GM18909 (cell line): ENCODE measurements at regions not wholly inside any gene's neighbourhood (a gene's known extent, or its start where the extent isn't known, plus 50 kb on each side); places are given as distances from the start of the nearest gene placed in this dataset.
"Not testable (repeated sequence)": the region's sequence is repeated elsewhere in the genome, so short reads cannot be mapped to it uniquely, and the experiment has no call there.

Experiments
- ATAC-seq: cut with Tn5 transposase; IDR thresholded peaks from one replicate; pipeline ENCODE4 v1.9.1; 2021; ENCODE audit warnings: mild to moderate bottlenecking; ENCODE audit not compliant: unreplicated experiment, poor library complexity

GRCh38 chr14:49160983-49161382 is 425.2 kb downstream of the RPS29 start:
- ATAC-seq = no peak

DNA sequence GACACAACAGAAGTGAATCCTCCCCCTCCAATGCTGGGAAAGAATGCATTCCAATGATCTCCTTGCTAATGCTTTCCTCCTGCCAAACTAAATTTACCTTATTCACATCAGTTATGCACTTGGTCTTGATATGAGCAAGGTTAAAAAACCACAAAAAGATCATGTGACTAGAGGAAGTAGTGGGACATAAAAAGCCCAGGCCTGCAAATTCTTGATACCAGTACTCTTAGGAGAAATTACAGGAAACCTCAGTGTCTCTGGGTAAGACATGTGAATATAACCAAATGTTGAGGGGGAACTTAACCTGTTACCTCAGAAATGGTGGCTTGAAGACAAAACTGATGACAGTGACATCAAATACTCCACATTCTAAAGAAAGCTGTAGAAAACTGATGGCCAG is 427.1 kb downstream of the RPS29 start:
- ATAC-seq = no peak

GRCh38 chr14:49139593-49139992 is 446.6 kb downstream of the RPS29 start:
- no peak for ATAC-seq

DNA sequence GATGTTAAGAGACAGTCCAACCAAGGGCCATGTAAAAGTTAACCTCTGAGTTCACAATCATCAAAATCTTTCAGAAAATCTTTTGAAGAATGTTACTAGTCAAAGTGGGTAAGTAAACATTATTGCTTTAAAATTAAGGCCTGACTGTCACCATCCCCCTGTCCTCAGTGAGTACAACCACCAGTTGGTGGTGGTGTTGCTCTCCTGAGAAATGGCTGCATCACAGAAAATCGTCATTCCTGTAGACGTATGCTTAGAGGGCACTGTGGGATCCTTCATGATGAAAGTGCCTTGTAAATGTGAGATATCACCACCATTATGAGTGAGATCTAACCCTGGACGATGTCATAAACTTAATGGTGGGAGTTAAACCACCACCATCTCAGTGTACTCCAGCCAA is 451.2 kb downstream of the RPS29 start:
- ATAC-seq = no peak

- ATAC-seq = no peak
Observed at GRCh38 chr14:49121246-49121645, 464.9 kb downstream of the RPS29 start.

DNA sequence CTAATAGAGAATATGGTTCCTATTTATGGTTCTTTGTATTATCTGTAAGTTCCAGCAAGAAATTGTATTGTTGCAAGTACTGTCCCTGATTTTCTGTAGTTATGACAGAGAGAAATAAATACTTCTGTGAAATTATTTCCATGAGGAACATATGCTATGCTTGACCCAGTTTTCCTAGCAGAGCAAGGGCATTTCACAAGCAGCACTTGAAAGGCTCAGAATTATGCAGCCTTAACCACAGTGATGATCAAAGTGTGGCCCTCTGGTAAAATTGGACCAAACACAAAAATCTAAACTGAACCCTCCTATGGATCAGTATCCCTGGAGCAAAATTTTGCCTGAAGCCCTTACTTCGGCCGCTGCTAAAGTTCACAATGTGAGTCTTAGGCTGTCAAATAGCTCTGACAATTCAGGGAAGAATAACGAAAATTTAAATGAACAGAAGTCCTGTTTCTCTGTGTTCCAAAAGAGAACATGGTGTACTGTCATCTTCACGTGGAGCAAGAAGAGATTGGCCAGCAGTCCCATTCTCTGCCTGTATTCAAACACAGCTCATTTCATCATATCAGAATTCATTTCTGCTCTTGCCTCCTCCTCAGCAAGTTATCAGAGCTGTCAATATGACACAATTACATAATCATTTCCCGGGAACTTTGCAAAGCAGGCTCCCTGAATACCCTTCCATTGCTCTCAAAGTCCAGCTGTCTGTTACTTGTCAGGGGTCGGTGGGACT is 471.9 kb downstream of the RPS29 start:
- ATAC-seq = no peak

GRCh38 chr14:49106741-49107667 is 479.2 kb downstream of the RPS29 start:
- no peak for ATAC-seq

- no peak for ATAC-seq
Observed at GRCh38 chr14:49105956-49106355, 480.2 kb downstream of the RPS29 start.

DNA sequence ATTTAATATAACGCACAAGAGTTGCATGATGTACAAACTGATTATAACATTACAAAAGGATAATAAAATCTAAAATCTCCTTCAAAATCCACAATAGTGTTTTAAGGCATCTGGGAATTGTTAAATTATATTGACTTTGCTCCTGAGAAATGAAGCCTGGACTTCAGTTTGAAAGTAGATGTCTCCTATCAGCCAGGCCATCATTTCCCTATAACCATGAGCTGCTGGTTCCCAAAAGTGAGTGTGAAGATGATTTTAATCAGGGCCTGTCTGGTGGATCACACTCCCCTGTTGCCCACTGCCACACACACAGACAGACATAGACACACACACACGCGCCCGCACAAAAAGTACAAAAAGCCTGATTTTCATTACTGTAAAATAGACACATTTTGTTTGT is 480.7 kb downstream of the RPS29 start:
- no peak for ATAC-seq

GRCh38 chr14:49092345-49092744 is 493.8 kb downstream of the RPS29 start:
- ATAC-seq = no peak

GRCh38 chr14:49089107-49089506 is 497.1 kb downstream of the RPS29 start:
- no peak for ATAC-seq

DNA sequence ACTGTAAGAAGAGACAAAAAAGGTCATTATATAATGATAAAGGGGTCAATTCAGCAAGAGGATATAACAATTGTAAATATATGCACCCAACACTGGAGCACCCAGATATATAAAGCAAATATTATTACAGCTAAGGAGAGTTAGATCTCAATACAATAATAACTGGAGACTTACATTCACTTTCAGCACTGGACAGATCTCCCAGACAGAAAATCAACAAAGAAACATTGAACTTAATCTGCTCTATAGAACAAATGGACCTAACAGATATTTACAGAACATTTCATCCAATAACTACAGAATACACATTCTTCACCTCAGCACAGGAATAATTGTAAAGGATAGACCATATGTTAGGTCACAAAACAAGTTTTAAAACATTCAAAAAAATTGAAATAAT is 512.9 kb downstream of the RPS29 start:
- not testable (repeated sequence) for ATAC-seq

- no peak for ATAC-seq
Observed at GRCh38 chr14:49058511-49058910, 527.7 kb downstream of the RPS29 start.

GRCh38 chr14:49057838-49058510 is 528.2 kb downstream of the RPS29 start:
- ATAC-seq = no peak

DNA sequence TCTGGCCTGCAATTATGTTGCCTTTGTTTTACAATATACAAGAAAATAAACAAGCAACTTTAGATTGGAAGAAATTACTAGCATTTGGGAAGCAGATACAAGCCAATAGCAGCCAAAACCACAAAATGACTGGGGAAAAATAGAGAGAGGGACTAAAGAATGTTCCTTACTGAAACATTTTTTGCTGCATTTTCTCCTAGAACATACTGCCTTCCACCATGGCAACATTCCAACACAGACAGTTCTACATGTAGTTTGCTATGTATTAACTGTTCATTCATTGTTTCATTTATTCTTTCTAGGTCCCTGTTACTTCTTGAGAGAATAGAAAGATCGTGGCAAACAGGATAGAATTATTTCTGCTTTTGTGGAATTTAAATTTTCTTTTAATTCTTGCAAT is 530.2 kb downstream of the RPS29 start:
- ATAC-seq = no peak

DNA sequence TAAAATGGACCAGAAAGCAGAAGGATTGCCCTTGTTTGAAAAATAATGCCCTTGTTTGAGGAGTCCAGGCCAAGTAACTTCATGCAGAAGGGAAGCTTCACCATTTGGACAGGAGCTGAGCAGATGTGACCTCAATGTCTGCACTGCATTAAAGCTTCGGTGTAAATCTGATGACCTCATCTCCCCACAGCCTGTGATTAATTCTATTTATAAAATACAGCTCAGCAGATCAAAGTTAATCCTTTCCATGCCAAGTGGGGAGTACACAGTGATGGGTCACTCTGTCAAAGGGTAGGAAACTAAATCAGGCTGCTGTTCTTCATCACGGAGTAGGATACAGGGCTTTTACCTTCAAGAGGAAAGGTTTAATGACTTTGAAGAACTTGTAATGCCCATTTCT is 533.7 kb downstream of the RPS29 start:
- ATAC-seq = no peak

DNA sequence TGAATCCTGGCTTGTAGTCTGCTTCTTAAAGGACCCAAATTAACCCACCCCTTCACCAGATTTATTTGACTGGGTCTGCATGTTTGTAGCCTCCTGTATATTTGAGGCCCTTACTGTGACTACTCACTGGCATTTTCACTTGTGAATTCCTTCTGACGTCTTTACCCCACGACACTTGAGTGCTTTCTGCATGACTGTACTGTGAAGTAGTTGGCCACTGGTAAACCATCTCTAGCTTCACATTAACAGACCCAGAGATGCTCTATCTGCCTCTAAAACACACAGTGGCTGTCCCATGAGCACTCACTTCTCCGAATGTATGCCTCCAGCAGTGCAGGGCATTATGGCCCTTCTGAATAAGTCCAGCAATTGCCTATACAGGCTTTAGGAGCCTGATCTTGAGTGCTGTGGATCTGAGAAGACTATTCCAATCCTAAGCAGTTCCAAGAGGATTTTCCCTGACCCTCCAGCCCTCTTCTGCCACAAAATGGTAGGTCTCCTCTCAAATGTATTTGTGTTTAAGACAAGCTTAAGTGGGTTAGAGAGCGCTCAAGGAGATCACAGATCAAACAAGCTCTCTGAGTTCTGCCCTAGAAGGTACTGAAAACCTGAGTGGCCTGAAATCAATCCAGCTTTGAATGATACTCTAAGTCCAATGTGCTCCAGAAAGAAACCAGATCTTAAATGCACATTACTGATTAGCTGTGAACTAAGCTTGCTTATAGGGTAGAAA is 534.7 kb downstream of the RPS29 start:
- no peak for ATAC-seq

DNA sequence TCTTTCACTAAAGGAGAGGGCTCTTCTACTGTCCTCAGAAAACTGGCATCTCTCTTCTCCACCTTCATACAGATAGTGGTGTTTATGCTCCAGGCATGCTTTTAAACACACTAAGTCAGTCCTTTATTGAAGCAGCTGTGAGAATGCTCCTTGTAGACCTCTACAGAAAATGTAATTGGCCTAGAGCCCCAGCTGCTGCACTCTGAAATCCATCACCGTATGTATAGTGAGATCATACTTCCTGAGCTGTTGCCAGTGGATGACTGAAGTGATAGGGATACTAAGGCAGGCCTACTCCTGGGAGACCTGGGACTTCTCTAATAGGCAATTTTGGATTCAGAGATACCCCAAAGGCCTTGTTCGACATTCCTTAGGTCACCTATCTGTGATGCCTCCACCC is 535.4 kb downstream of the RPS29 start:
- ATAC-seq = no peak

DNA sequence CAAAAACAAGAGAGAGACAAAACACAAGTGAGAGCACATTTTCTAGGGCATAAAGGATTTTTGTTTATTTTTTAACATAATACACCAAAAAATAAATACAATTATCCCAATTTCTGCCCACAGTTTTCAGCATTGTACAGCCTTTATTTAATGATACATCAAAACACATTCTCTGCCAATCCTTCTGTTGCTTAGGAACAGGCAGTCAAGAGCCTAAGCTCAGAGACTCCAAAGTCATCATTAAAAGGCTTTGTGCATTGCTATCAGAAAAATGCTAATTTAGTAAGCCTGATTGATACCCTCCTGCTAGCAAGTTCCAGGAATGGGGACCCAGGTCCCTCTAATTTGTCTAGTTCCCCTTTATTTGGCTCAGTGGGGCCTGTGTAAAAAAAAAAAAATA is 536.5 kb downstream of the RPS29 start:
- ATAC-seq = no peak

- ATAC-seq = no peak
Observed at GRCh38 chr14:49044981-49045380, 541.2 kb downstream of the RPS29 start.
